ENCODE measurements at regions not wholly inside any gene's neighbourhood (a gene's known extent, or its start where the extent isn't known, plus 50 kb on each side); places are given as distances from the start of the nearest gene placed in this dataset.

- no peak overlapping the region for H3K4me2 ChIP-seq
- no peaks in the 10 kb centered on the region for H3K4me1 Mint-ChIP-seq
- no peaks in the 10 kb centered on the region for H3K27me3 ChIP-seq
These were observed 311.7 kb downstream of the HTR1A start for GRCh38 chr5:63650581-63650980.

GRCh38 chr5:63648376-63648775, 313.9 kb downstream of the HTR1A start:
- TF ChIP-seq EZH2phosphoT487 (IDR thresholded peaks at IDR 0.05), result no peak
- no peak for TF ChIP-seq CTCF (IDR thresholded peaks at IDR 0.05)
- no peak for DNase-seq (ENCODE audit: low spot score)
- Histone ChIP-seq H3F3A (ENCODE audit: low read depth) (no peaks in the 10 kb centered on the region), H3K9me3 (ENCODE audit: low read depth) (no peaks in the 10 kb centered on the region), H3K4me3 (no peak overlapping the region), H3K4me2 (no peak overlapping the region), H3K36me3 (no peaks in the 10 kb centered on the region), H3K27me3 (no peaks in the 10 kb centered on the region), H3K79me2 (ENCODE audit: low read depth) (no peaks in the 10 kb centered on the region), H3K9ac (no peak overlapping the region), H4K20me1 (ENCODE audit: low read depth) (no peaks in the 10 kb centered on the region), H3K27ac (no peak overlapping the region), H3K4me1 (peaks cover 14% of the 10 kb centered on the region), H2AFZ (replicated peaks) (no peak overlapping the region)
- Mint-ChIP-seq H3K27me3 (ENCODE audit: insufficient read depth, low read depth) (no peaks in the 10 kb centered on the region), H3K4me1 (no peaks in the 10 kb centered on the region), H3K36me3 (no peaks in the 10 kb centered on the region), H3K4me3 (no peak overlapping the region), H3K27ac (no peak overlapping the region), H3K9me3 (no peaks in the 10 kb centered on the region)

More at GRCh38 chr5:63650581-63650980, 311.7 kb downstream of the HTR1A start:
- H4K20me1 ChIP-seq (ENCODE audit: low read depth), result no peaks in the 10 kb centered on the region
- no peaks in the 10 kb centered on the region for H3K27me3 Mint-ChIP-seq (ENCODE audit: insufficient read depth, low read depth)
- no peaks in the 10 kb centered on the region for H3F3A ChIP-seq (ENCODE audit: low read depth)
- no peak overlapping the region for H3K4me3 Mint-ChIP-seq
- H3K36me3 ChIP-seq, result no peaks in the 10 kb centered on the region
- no peak overlapping the region for H2AFZ ChIP-seq (replicated peaks)
- H3K9me3 ChIP-seq (ENCODE audit: low read depth), result no peaks in the 10 kb centered on the region
- DNase-seq (ENCODE audit: low spot score), result no peak
- no peaks in the 10 kb centered on the region for H3K79me2 ChIP-seq (ENCODE audit: low read depth)
- H3K27ac ChIP-seq, result no peak overlapping the region
- H3K9me3 Mint-ChIP-seq, result no peaks in the 10 kb centered on the region
- no peak for TF ChIP-seq CTCF (IDR thresholded peaks at IDR 0.05)
- TF ChIP-seq EZH2 (IDR thresholded peaks at IDR 0.05), result no peak
- TF ChIP-seq EZH2phosphoT487 (IDR thresholded peaks at IDR 0.05), result no peak
- no peak overlapping the region for H3K27ac Mint-ChIP-seq
- H3K4me1 ChIP-seq, result peaks cover 14% of the 10 kb centered on the region
- no peaks in the 10 kb centered on the region for H3K36me3 Mint-ChIP-seq
- no peak overlapping the region for H3K4me3 ChIP-seq
- no peak overlapping the region for H3K9ac ChIP-seq

GRCh38 chr5:63629951-63630630, 332.2 kb downstream of the HTR1A start:
- no peak overlapping the region for H3K4me2 ChIP-seq
- no peak overlapping the region for H2AFZ ChIP-seq (replicated peaks)
- H3K27me3 Mint-ChIP-seq (ENCODE audit: insufficient read depth, low read depth), result no peaks in the 10 kb centered on the region
- TF ChIP-seq EZH2 (IDR thresholded peaks at IDR 0.05), result no peak
- TF ChIP-seq CTCF (IDR thresholded peaks at IDR 0.05), result no peak
- TF ChIP-seq EZH2phosphoT487 (IDR thresholded peaks at IDR 0.05), result no peak
- no peak overlapping the region for H3K27ac Mint-ChIP-seq
- H3K27me3 ChIP-seq, result no peaks in the 10 kb centered on the region
- no peaks in the 10 kb centered on the region for H3K9me3 ChIP-seq (ENCODE audit: low read depth)
- H3K36me3 ChIP-seq, result no peaks in the 10 kb centered on the region
- no peaks in the 10 kb centered on the region for H4K20me1 ChIP-seq (ENCODE audit: low read depth)
- no peak overlapping the region for H3K27ac ChIP-seq
- H3K9ac ChIP-seq, result no peak overlapping the region
- H3K9me3 Mint-ChIP-seq, result no peaks in the 10 kb centered on the region
- H3K4me3 Mint-ChIP-seq, result no peak overlapping the region
- H3K4me1 Mint-ChIP-seq, result no peaks in the 10 kb centered on the region
- no peaks in the 10 kb centered on the region for H3F3A ChIP-seq (ENCODE audit: low read depth)
- H3K36me3 Mint-ChIP-seq, result no peaks in the 10 kb centered on the region
- H3K4me1 ChIP-seq, result no peaks in the 10 kb centered on the region
- H3K79me2 ChIP-seq (ENCODE audit: low read depth), result no peaks in the 10 kb centered on the region
- H3K4me3 ChIP-seq, result no peak overlapping the region
- DNase-seq (ENCODE audit: low spot score), result no peak
